ENCODE measurements at regions not wholly inside any gene's neighbourhood (a gene's known extent, or its start where the extent isn't known, plus 50 kb on each side); places are given as distances from the start of the nearest gene placed in this dataset.

GRCh38 chr7:17126413-17127268 lies 171.8 kb upstream of the AHR start:
- DNase-seq (ENCODE audit: low spot score): no peak

DNA sequence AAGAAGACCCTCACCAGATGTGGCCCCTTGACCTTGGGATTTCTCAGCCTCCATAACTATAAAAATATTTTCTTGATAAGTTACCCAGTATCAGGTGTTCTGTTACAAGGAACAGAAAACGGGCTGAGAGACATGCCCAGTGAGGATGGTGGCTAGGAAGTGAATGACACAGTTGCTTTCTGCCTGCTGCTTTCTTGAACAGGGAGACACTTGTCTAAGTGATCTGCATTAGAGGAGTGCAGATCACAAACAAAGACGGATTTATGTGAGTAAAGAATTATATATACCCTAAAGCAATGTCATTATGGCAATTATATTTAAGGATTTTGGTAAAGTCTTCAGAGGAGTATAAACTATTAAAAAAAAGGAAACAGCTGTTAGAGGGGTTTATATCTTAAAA lies 169.2 kb upstream of the AHR start:
- DNase-seq (ENCODE audit: low spot score): no peak

DNA sequence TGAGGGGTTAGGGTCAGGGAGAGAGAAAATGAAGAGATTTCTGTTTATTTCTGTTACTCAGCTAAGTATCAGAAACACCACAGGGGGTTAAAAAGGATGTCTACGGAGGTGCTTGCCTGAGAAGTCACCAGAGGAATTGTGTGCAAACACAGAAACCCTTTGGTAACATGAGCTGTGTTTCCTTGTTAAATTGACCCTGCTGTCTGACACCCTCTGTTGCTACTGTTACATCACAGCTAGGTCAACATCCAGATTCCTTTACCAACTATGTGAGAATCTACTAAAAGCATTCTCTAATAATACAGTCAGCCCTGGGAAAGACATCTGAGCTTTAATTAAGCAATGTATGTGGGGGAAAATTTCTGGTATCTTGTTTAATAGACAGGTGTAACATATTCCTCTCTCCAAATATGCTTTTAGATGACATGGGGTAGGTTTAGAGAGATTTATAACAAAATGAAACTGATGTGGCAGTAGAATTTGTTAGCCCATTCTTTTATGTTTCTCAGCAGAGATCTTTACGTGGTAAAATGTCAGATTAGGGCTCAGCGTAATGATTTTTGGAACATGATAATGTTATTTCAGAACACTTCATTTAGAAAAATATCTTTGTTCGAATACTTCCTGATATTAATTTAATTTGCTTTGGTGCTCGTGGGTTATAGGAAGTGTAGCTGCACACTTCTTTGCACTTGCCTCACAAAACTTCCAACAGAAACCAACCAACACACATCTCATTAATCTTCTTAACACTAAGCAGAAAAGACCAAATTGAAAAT lies 168.0 kb upstream of the AHR start:
- no peak for DNase-seq (ENCODE audit: low spot score)

- no peak for DNase-seq (ENCODE audit: low spot score)
Observed at GRCh38 chr7:17131060-17131345, 167.4 kb upstream of the AHR start.

DNA sequence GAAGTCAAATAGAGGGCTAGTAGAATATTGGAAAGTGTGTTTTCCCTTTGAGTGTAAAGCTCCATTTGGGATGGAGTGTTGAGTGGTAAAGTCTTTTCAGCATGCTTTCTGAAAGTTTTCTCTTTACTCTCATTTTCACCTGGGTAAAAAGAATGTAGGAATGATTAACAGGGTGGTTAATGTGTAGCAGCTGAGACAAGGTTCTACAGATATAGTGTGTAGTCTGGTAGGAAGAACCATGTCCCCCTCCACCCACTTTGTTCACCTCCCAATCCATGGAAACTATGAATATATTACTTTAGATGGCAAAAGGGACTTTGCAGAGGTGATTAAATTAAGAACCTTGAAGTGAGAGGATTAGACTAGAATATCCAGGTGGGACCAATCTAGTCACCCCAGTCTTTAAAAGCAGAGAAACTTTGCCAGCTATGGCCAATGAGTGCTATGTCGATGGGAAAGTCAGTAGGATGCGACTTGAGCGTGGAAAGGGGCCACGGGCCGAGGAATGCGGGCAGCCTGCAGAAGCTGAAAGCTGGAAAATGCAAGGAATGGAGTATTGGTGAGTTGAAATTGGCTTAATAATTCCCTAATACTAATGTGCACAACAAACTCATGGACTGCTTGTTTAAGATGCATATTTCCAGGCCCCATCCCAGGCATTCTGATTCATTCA lies 166.3 kb upstream of the AHR start:
- no peak for DNase-seq (ENCODE audit: low spot score)

DNA sequence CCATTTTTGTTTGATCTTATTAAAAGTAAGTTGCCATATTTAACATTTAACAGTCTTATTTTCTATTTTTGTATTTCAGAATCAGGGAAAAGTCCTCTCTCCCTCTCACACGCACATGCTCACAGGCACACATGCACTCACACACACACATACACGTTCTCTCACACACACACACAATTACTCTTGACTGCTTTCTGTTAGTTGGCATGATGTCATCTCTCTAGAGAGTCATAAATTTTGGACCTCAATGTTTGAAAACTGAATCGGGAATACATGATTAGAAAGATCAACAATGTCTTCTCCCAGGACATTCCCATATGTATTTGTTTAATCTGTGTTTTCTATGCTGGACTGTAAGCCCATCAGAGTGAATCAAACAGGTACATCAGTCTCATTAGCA lies 165.7 kb upstream of the AHR start:
- no peak for DNase-seq (ENCODE audit: low spot score)

DNA sequence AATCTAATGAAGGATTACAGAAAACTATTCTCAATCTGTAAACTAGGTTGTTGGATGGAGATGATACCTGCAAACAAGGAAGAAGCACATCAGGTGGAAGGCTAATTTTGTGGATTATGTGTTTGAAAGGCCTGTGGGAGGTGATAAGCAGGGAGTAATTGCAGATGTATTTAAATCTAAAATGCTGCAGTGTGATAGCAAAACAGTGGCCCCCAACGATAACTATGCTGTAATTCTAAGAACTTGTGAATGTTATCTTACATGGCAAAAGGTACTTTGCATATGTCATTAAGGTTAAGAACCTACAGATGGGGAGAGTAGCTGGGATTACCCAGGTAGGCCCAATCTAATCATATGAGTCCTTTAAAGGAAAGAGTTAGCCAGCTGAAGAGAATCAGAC lies 164.5 kb upstream of the AHR start:
- DNase-seq (ENCODE audit: low spot score): no peak

DNA sequence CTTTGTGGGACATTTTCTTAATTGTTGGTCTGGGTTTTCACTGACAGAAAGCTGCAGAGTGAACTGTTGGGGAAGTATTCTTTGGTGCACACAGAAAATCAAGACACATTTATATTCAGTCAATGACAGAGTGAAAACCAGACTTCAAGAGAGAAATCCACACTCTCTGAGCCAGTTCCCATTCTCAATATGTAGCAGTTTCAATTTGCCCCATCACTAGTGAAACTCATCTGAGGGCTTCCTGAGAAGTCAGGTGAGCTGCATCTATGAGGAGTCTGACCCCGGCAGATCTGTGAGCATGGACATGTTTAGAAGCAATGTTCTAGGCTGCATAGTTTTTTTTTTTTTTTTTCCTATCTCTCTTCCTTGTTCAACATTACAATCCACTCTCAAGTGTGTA lies 163.7 kb upstream of the AHR start:
- no peak for DNase-seq (ENCODE audit: low spot score)

DNA sequence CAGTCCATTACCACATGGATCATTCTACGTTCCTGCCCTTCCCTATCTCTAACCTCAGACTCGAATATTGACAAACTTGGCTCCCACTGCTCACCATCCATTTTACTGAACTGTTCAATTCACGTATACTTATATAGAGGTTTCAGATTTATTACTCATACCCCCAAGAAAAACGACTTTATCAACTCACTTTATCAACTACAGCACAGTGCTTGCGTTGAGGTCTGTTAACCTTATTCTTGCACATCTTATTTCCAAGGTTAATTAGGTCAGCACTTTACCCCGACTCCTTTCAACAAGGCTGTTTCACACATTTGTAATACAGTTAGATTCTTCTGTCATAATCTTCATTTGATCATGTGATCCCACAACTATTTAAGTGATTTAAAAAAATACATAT lies 162.3 kb upstream of the AHR start:
- no peak for DNase-seq (ENCODE audit: low spot score)

- DNase-seq (ENCODE audit: low spot score): no peak
Observed at GRCh38 chr7:17139081-17139480, 159.4 kb upstream of the AHR start.

GRCh38 chr7:17140406-17140805 lies 158.0 kb upstream of the AHR start:
- no peak for DNase-seq (ENCODE audit: low spot score)

DNA sequence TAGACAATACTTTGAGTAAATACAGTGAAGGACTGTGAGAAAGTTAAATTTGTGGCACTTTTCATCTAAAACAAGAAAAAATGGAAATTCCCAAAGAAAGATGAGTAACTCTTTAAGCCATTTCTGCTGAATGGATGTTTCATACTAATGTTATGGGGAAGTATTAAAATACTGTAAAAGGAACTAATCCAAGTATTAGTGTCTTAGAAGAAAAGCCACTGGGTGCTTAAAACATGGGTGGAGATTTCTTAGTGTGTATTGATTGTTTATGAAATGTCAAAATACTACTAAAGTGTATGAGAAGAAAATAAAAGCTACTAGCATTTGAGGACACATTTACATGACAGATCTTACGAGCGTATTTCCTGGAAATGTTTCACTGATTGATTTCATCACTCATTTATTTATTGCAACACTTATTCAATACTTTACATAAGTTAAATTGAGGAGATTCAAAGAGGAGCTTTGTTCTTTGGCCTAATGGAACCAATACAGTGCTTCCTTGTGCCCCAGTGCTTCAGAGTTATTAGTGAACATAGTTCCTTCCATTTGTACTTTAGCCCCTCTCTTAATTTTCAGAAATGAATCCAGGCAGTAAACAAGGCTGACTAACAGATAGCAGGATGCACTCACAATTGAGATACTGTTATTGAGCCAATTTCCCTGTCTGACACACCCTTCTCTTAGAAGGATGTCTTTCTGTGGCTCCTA lies 155.5 kb upstream of the AHR start:
- no peak for DNase-seq (ENCODE audit: low spot score)

DNA sequence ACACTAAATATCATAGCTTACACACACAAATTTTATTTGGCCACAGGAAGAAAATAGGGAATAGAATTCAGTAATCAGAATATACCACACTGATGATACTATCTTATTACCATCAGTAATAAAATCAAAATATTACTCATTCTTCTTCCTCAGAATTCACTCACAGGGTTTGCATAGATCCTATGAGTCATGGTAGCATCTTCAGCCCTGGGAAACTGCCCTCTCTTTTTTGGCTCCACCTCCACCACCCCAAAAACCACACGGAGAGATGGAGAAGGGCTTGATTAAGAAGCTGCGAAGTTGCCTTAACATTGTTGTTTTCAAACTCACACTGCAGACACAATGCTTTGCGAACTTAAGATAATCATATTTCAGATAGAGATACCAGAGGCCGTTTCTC lies 154.1 kb upstream of the AHR start:
- no peak for DNase-seq (ENCODE audit: low spot score)

- no peak for DNase-seq (ENCODE audit: low spot score)
Observed at GRCh38 chr7:17146621-17147020, 151.8 kb upstream of the AHR start.

DNA sequence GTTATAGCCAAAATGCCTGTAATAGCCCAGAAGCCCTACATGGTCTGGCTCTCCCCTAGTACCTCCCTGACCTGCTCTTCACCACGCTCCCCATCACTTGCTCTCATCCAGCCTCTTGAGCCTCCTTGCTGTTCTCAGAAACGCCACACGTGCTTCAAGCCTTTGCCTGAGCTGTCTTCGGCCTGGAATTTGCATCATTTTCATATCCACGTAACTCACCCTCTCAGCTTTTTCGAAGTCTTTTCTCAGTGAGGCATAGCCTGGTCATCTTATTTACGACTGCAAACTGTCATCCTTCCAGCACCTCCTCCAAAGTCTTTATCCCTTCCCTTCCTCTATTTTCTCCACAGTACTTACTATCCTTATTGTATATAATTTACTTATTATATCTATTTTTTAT lies 151.0 kb upstream of the AHR start:
- no peak for DNase-seq (ENCODE audit: low spot score)

DNA sequence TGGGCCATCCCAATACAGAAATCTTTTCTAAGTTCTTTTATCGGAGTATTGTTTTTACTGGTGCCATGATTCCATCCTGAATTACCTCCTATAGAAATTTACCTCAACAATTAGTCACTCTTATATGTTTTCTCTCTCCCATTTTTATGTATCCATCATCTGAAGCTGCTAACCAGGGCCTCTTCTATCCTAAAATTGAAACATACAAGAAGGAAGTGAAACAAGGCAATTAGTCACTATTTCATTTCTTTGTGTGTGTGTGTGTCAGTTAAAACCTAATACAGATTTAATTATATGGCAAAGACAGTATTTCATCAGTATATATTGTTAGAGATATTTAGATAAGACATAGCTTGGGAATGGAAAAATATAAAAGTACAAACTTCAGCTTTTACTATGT lies 148.4 kb upstream of the AHR start:
- no peak for DNase-seq (ENCODE audit: low spot score)

GRCh38 chr7:17152721-17153120 lies 145.7 kb upstream of the AHR start:
- no peak for DNase-seq (ENCODE audit: low spot score)

DNA sequence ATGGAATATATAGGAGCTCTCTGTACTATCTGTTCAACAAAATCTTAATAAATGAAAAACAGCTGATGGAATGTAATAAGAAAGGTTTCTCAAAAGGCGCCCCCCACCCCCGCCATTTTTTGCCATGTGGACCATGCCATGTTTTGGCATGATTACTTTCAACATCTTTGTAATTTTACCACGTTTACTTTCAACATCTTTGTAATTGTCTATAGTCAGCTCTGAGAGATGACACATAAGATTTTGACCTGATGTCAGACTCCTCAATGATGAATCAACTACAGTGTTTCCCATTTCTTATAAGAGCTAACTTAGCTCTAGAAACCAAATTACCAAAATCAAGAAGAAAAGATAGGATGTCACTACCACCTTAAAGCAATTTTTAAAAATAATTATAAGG lies 144.9 kb upstream of the AHR start:
- DNase-seq (ENCODE audit: low spot score): no peak

DNA sequence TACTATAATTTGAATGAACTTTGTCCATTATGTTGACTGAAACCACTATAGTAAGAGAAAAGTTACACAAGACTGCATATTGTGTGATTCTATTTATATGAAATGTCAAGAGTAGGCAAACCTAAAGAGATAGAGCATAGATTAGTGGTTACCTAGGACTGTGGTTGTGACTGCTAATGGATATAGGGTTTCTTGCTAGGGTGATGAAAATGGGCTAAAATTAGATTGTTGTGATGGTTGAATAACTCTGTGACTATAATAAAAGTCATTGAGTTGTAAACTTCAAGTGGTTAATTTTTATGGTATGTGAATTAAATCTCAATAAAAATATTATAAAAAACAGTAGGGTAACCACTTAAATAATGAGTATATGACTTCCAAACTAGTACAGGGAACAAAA lies 142.9 kb upstream of the AHR start:
- DNase-seq (ENCODE audit: low spot score): no peak

DNA sequence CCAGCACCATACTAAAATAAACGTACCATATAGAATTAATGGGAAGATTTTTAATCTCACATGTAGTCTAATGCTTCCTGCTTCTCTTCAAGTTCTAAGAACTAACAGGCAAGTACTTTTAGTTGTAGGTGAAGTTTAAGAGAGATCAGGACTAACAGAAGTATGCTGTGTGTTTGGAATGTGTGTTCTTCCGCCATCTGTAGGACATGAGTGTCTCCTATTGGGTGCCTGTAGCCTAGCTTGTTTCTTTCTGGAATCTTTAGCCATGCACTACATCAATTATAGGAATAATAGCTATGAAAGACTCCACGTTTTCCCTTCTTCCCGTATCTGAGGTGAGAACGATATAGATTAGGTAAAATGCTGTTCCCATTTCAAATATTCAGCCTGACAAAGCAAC lies 140.2 kb upstream of the AHR start:
- no peak for DNase-seq (ENCODE audit: low spot score)

GRCh38 chr7:17159500-17160037 lies 138.9 kb upstream of the AHR start:
- DNase-seq (ENCODE audit: low spot score): no peak
